KBM-7 (cell line): ENCODE measurements at regions not wholly inside any gene's neighbourhood (a gene's known extent, or its start where the extent isn't known, plus 50 kb on each side); places are given as distances from the start of the nearest gene placed in this dataset.
A peak's percentile ranks its signal among the peaks of the same experiment; 100 is the strongest.

Experiments
- DNase-seq: peaks from one replicate; pipeline ENCODE4 v3.0.0-alpha.2; 2015
- in situ Hi-C: fragments of 300-500 bp; cut with MboI; formaldehyde crosslinking; loops from 2 replicates; pipeline ENCODE4 v1.14.3; 2020; ENCODE audit warnings: low sequenced_read_pairs, low pct_unique_long_range_greater_than_20kb, mixed read lengths

GRCh38 chr9:25613709-25614108 is 64.5 kb downstream of the TUSC1 start:
- in situ Hi-C loops = no loop called here
- no peak for DNase-seq

- DNase-seq = no peak
Measured at GRCh38 chr9:25603106-25603505, 75.1 kb downstream of the TUSC1 start.

GRCh38 chr9:25602400-25603044 is 75.7 kb downstream of the TUSC1 start:
- in situ Hi-C loops = no loop called here
- DNase-seq = no peak

More at GRCh38 chr9:25603106-25603505, 75.1 kb downstream of the TUSC1 start:
- in situ Hi-C loops = no loop called here

- DNase-seq = peak; percentile 4
- in situ Hi-C loops = no loop called here
Measured at GRCh38 chr9:25600501-25600900, 77.7 kb downstream of the TUSC1 start.

- in situ Hi-C loops = no loop called here
- DNase-seq = no peak
Measured at GRCh38 chr9:25584611-25585010, 93.6 kb downstream of the TUSC1 start.

- in situ Hi-C loops = no loop called here
- no peak for DNase-seq
Measured at GRCh38 chr9:25573281-25573680, 105.0 kb downstream of the TUSC1 start.

GRCh38 chr9:25571491-25571890 is 106.8 kb downstream of the TUSC1 start:
- in situ Hi-C loops = no loop called here
- no peak for DNase-seq

GRCh38 chr9:25570802-25571201 is 107.4 kb downstream of the TUSC1 start:
- no peak for DNase-seq
- in situ Hi-C loops = no loop called here

- DNase-seq = no peak
- in situ Hi-C loops = no loop called here
Measured at GRCh38 chr9:25562101-25562500, 116.1 kb downstream of the TUSC1 start.

GRCh38 chr9:25557645-25558300 is 120.5 kb downstream of the TUSC1 start:
- in situ Hi-C loops = no loop called here

GRCh38 chr9:25556540-25556939 is 121.7 kb downstream of the TUSC1 start:
- in situ Hi-C loops = no loop called here

More at GRCh38 chr9:25557645-25558300, 120.5 kb downstream of the TUSC1 start:
- DNase-seq = no peak

GRCh38 chr9:25548847-25549246 is 129.4 kb downstream of the TUSC1 start:
- in situ Hi-C loops = no loop called here
- no peak for DNase-seq

More at GRCh38 chr9:25556540-25556939, 121.7 kb downstream of the TUSC1 start:
- DNase-seq = no peak

- in situ Hi-C loops = no loop called here
- DNase-seq = no peak
Measured at GRCh38 chr9:25543806-25544205, 134.4 kb downstream of the TUSC1 start.

GRCh38 chr9:25542319-25542718 is 135.9 kb downstream of the TUSC1 start:
- in situ Hi-C loops = no loop called here
- DNase-seq = no peak

GRCh38 chr9:25537808-25538207 is 140.4 kb downstream of the TUSC1 start:
- in situ Hi-C loops = no loop called here
- no peak for DNase-seq

- in situ Hi-C loops = no loop called here
- no peak for DNase-seq
Measured at GRCh38 chr9:25519286-25519685, 159.0 kb downstream of the TUSC1 start.

- DNase-seq = no peak
- in situ Hi-C loops = no loop called here
Measured at GRCh38 chr9:25517701-25518100, 160.5 kb downstream of the TUSC1 start.

- in situ Hi-C loops = no loop called here
- DNase-seq = no peak
Measured at GRCh38 chr9:25513509-25514033, 164.7 kb downstream of the TUSC1 start.

- in situ Hi-C loops = no loop called here
- no peak for DNase-seq
Measured at GRCh38 chr9:25505644-25506043, 172.6 kb downstream of the TUSC1 start.

GRCh38 chr9:25481372-25481771 is 196.9 kb downstream of the TUSC1 start:
- in situ Hi-C loops = no loop called here
- DNase-seq = no peak

GRCh38 chr9:25480696-25481095 is 197.5 kb downstream of the TUSC1 start:
- in situ Hi-C loops = no loop called here
- no peak for DNase-seq
